Thyroid gland (tissue), 4 donors: ENCODE measurements at regions not wholly inside any gene's neighbourhood (a gene's known extent, or its start where the extent isn't known, plus 50 kb on each side); places are given as distances from the start of the nearest gene placed in this dataset.

Experiments
- CTCF ChIP-seq, 6 experiments: fragments of 200-600 bp in 3 of 6; fragments of 450-650 bp in 3 of 6; sonication (generic) in 3 of 6; IDR thresholded peaks; one replicate each; pipeline ENCODE4 v1.5.1; 2016 to 2019; ENCODE audit warnings: antibody characterized with exemption in 6 of 6, mild to moderate bottlenecking in 2 of 6, inconsistent platforms in 1 of 6, moderate library complexity in 1 of 6
- POLR2A ChIP-seq, 2 donors: fragments of 450-650 bp; IDR thresholded peaks; one replicate each; pipeline ENCODE4 v1.6.1; 2017; ENCODE audit warnings: antibody characterized with exemption in 2 of 2, mild to moderate bottlenecking in 2 of 2, moderate library complexity in 1 of 2

GRCh38 chr3:194064380-194065332 is 71.3 kb upstream of the HES1 start:
- TF ChIP-seq CTCF (IDR thresholded peaks at IDR 0.05) (no peak), POLR2A (IDR thresholded peaks at IDR 0.05) (no peak)
